Mesothelial cell of epicardium (in vitro differentiated cells): ENCODE measurements at regions not wholly inside any gene's neighbourhood (a gene's known extent, or its start where the extent isn't known, plus 50 kb on each side); places are given as distances from the start of the nearest gene placed in this dataset.

ENCODE experiments used
- DNase-seq, 2 experiments: peaks; one replicate each; pipeline ENCODE4 v3.0.0; 2021; ENCODE audit warnings: low spot score in 2 of 2; ENCODE audit not compliant: unreplicated experiment in 2 of 2
- H3K27ac Mint-ChIP-seq: 2 replicates; pipeline ENCODE4 v1.8.0; 2021; ENCODE audit warnings: mixed read lengths
- H3K27me3 Mint-ChIP-seq: 2 replicates; pipeline ENCODE4 v1.8.0; 2021; ENCODE audit warnings: low read depth, mixed read lengths
- H3K36me3 Mint-ChIP-seq: 2 replicates; pipeline ENCODE4 v1.8.0; 2021; ENCODE audit warnings: mixed read lengths
- H3K4me1 Mint-ChIP-seq: 2 replicates; pipeline ENCODE4 v1.8.0; 2021; ENCODE audit warnings: mixed read lengths
- H3K4me3 Mint-ChIP-seq: 2 replicates; pipeline ENCODE4 v1.8.0; 2021; ENCODE audit warnings: mild to moderate bottlenecking, moderate library complexity, mixed read lengths
- H3K9me3 Mint-ChIP-seq: 2 replicates; pipeline ENCODE4 v1.8.0; 2021; ENCODE audit warnings: mixed read lengths
- CTCF ChIP-seq: fragments of 200-600 bp; sonication (generic); IDR thresholded peaks from one replicate; pipeline ENCODE4 v1.5.0; 2021; ENCODE audit warnings: antibody characterized with exemption; ENCODE audit not compliant: unreplicated experiment

GRCh38 chr11:100630898-100631297, 56.2 kb upstream of the ARHGAP42 start:
- no peaks in the 10 kb centered on the region for H3K9me3 Mint-ChIP-seq
- no peaks in the 10 kb centered on the region for H3K27me3 Mint-ChIP-seq
- H3K4me1 Mint-ChIP-seq: peaks cover 14% of the 10 kb centered on the region
- DNase-seq: no peak
- no peak overlapping the region for H3K27ac Mint-ChIP-seq
- TF ChIP-seq CTCF: no peak
- H3K36me3 Mint-ChIP-seq: no peaks in the 10 kb centered on the region
- no peak overlapping the region for H3K4me3 Mint-ChIP-seq

- TF ChIP-seq CTCF: no peak
- Mint-ChIP-seq H3K4me3 (no peak overlapping the region), H3K36me3 (no peaks in the 10 kb centered on the region), H3K27me3 (no peaks in the 10 kb centered on the region), H3K4me1 (peaks cover 14% of the 10 kb centered on the region), H3K27ac (no peak overlapping the region), H3K9me3 (no peaks in the 10 kb centered on the region)
- DNase-seq: no peak
Measured at GRCh38 chr11:100631316-100631715, 55.8 kb upstream of the ARHGAP42 start.

GRCh38 chr11:100632941-100633452, 54.1 kb upstream of the ARHGAP42 start:
- TF ChIP-seq CTCF: no peak
- Mint-ChIP-seq H3K4me3 (no peak overlapping the region), H3K27me3 (no peaks in the 10 kb centered on the region), H3K27ac (peak overlapping the region; percentile 27), H3K9me3 (no peaks in the 10 kb centered on the region), H3K4me1 (peaks cover 17% of the 10 kb centered on the region), H3K36me3 (no peaks in the 10 kb centered on the region)
- DNase-seq: peak; percentile 40 to 67

- DNase-seq: no peak
- peaks cover 33% of the 10 kb centered on the region for H3K4me1 Mint-ChIP-seq
- TF ChIP-seq CTCF: no peak
- H3K36me3 Mint-ChIP-seq: no peaks in the 10 kb centered on the region
- H3K27me3 Mint-ChIP-seq: no peaks in the 10 kb centered on the region
- no peak overlapping the region for H3K4me3 Mint-ChIP-seq
- no peak overlapping the region for H3K27ac Mint-ChIP-seq
- no peaks in the 10 kb centered on the region for H3K9me3 Mint-ChIP-seq
Measured at GRCh38 chr11:100635194-100635593, 51.9 kb upstream of the ARHGAP42 start.

- no peaks in the 10 kb centered on the region for H3K9me3 Mint-ChIP-seq
- peaks cover 31% of the 10 kb centered on the region for H3K4me1 Mint-ChIP-seq
- H3K27ac Mint-ChIP-seq: no peak overlapping the region
- no peak overlapping the region for H3K4me3 Mint-ChIP-seq
- no peak for TF ChIP-seq CTCF
- H3K27me3 Mint-ChIP-seq: no peaks in the 10 kb centered on the region
- H3K36me3 Mint-ChIP-seq: no peaks in the 10 kb centered on the region
- no peak for DNase-seq
Measured at GRCh38 chr11:100636536-100636935, 50.6 kb upstream of the ARHGAP42 start.
